ENCODE measurements at regions not wholly inside any gene's neighbourhood (a gene's known extent, or its start where the extent isn't known, plus 50 kb on each side); places are given as distances from the start of the nearest gene placed in this dataset.

DNA sequence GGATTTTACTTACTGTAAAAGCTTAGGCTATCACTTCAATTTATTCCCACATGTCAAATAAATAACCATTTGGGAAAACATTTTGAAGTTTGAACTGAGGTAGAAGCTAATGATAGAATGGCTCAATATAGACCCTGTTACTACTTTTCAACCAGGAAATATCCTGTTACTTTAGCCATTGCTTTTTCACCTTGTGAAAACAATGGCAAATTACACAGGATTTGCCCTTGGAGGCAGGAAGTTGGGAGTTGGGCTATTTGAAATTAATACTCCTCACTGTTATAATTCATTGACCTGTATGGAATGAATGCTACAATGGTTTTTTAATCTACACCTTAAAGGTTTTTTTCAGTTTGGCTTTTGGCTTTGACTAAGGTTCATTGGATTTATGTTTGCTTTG, 98.1 kb upstream of the UBE2E2 start:
- H3K4me1 Mint-ChIP-seq (ENCODE audit: low read depth, unreplicated experiment): no peaks in the 10 kb centered on the region
- no peak for DNase-seq
- Histone ChIP-seq H3K4me3 (ENCODE audit: low read depth, low read length) (no peak overlapping the region), H3K36me3 (ENCODE audit: control insufficient read depth, insufficient read depth, low read length) (no peaks in the 10 kb centered on the region), H3K27me3 (replicated peaks; ENCODE audit: control insufficient read depth, insufficient read depth, low read length) (no peaks in the 10 kb centered on the region), H3K4me1 (peaks cover 3% of the 10 kb centered on the region; the same call in 1 of the 2 replicates), H3K9me3 (no peaks in the 10 kb centered on the region)
- no peaks in the 10 kb centered on the region for H3K27me3 Mint-ChIP-seq (ENCODE audit: insufficient read depth, unreplicated experiment)
- no peak overlapping the region for H3K27ac Mint-ChIP-seq (ENCODE audit: unreplicated experiment)
- TF ChIP-seq, protein P1, sequence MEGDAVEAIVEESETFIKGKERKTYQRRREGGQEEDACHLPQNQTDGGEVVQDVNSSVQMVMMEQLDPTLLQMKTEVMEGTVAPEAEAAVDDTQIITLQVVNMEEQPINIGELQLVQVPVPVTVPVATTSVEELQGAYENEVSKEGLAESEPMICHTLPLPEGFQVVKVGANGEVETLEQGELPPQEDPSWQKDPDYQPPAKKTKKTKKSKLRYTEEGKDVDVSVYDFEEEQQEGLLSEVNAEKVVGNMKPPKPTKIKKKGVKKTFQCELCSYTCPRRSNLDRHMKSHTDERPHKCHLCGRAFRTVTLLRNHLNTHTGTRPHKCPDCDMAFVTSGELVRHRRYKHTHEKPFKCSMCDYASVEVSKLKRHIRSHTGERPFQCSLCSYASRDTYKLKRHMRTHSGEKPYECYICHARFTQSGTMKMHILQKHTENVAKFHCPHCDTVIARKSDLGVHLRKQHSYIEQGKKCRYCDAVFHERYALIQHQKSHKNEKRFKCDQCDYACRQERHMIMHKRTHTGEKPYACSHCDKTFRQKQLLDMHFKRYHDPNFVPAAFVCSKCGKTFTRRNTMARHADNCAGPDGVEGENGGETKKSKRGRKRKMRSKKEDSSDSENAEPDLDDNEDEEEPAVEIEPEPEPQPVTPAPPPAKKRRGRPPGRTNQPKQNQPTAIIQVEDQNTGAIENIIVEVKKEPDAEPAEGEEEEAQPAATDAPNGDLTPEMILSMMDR (IDR thresholded peaks at IDR 0.05; ENCODE audit: insufficient read depth in 1 of 2, low read depth in 1 of 2, low read length in 1 of 2, severe bottlenecking in 1 of 2, unreplicated experiment in 1 of 2): no peak
- BruUV-seq (replicated peaks): no TSS peak
- no peak overlapping the region for H3K4me3 Mint-ChIP-seq (ENCODE audit: unreplicated experiment)
- intact Hi-C loops (cut with micrococcal nuclease; ENCODE audit: unreplicated experiment): no loop called here
- H3K36me3 Mint-ChIP-seq (ENCODE audit: insufficient read depth, unreplicated experiment): no peaks in the 10 kb centered on the region
- H3K9me3 Mint-ChIP-seq (ENCODE audit: unreplicated experiment): no peaks in the 10 kb centered on the region
- CTCF ChIA-PET: no interaction called here
- POLR2A ChIA-PET: no interaction called here

DNA sequence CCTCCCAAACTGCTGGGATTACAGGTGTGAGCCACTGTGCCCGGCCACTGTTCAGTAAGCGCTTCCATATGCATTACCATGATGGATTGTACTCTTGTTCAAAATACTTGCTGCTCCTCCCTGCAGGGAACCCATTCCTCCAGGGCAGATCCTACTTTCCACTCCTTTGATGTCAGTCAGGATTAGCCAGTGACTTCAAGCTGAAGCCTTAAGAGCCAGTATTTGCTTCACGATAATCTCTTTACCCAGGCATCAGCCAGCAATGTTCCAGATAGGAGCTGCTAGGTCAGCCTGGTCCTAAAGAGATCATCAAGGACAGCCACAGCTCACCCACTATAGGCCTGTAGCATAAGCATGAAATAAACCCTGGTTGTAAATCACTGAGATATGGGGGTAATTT, 96.5 kb upstream of the UBE2E2 start:
- TF ChIP-seq, protein P1 (IDR thresholded peaks at IDR 0.05; ENCODE audit: insufficient read depth in 1 of 2, low read depth in 1 of 2, low read length in 1 of 2, severe bottlenecking in 1 of 2, unreplicated experiment in 1 of 2): no peak
- Mint-ChIP-seq H3K9me3 (ENCODE audit: unreplicated experiment) (no peaks in the 10 kb centered on the region), H3K36me3 (ENCODE audit: insufficient read depth, unreplicated experiment) (no peaks in the 10 kb centered on the region), H3K4me3 (ENCODE audit: unreplicated experiment) (no peak overlapping the region), H3K4me1 (ENCODE audit: low read depth, unreplicated experiment) (peaks cover 8% of the 10 kb centered on the region), H3K27ac (ENCODE audit: unreplicated experiment) (no peak overlapping the region), H3K27me3 (ENCODE audit: insufficient read depth, unreplicated experiment) (peaks cover 2% of the 10 kb centered on the region)
- intact Hi-C loops (cut with micrococcal nuclease; ENCODE audit: unreplicated experiment): no loop called here
- Histone ChIP-seq H3K4me3 (ENCODE audit: low read depth, low read length) (no peak overlapping the region), H3K9me3 (no peaks in the 10 kb centered on the region), H3K4me1 (peaks cover 3% of the 10 kb centered on the region; the same call in 1 of the 2 replicates), H3K27me3 (replicated peaks; ENCODE audit: control insufficient read depth, insufficient read depth, low read length) (no peaks in the 10 kb centered on the region), H3K36me3 (ENCODE audit: control insufficient read depth, insufficient read depth, low read length) (no peaks in the 10 kb centered on the region)
- CTCF ChIA-PET: no interaction called here
- DNase-seq: no peak
- no TSS peak for BruUV-seq (replicated peaks)
- POLR2A ChIA-PET: no interaction called here

DNA sequence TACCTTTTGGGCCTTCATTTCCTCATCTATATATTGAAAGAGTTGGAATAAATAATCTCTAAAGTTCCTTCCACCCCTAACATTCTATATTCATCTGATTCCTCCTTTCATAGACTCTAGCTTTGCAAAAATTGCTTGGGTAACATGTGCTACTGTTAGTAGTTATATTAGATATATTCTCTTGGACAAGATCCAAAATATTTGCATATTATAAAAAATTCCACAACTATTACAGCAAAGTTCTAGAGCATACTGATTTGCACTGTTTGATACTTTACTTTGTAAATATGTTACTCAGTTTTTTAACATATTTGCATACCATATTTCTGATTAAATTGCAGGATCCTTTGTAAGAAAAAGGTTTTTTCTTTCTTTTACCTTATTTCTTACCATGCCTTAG, 95.9 kb upstream of the UBE2E2 start:
- no peak for DNase-seq
- peaks cover 2% of the 10 kb centered on the region for H3K27me3 Mint-ChIP-seq (ENCODE audit: insufficient read depth, unreplicated experiment)

More for the DNA sequence above, 95.9 kb upstream of the UBE2E2 start:
- Mint-ChIP-seq H3K4me3 (ENCODE audit: unreplicated experiment) (no peak overlapping the region), H3K27ac (ENCODE audit: unreplicated experiment) (no peak overlapping the region), H3K9me3 (ENCODE audit: unreplicated experiment) (no peaks in the 10 kb centered on the region), H3K4me1 (ENCODE audit: low read depth, unreplicated experiment) (peaks cover 8% of the 10 kb centered on the region), H3K36me3 (ENCODE audit: insufficient read depth, unreplicated experiment) (no peaks in the 10 kb centered on the region)
- Histone ChIP-seq H3K4me3 (ENCODE audit: low read depth, low read length) (no peak overlapping the region), H3K27me3 (replicated peaks; ENCODE audit: control insufficient read depth, insufficient read depth, low read length) (no peaks in the 10 kb centered on the region), H3K9me3 (no peaks in the 10 kb centered on the region), H3K36me3 (ENCODE audit: control insufficient read depth, insufficient read depth, low read length) (no peaks in the 10 kb centered on the region), H3K4me1 (peaks cover 3% of the 10 kb centered on the region; the same call in 1 of the 2 replicates)
- TF ChIP-seq, protein P1 (IDR thresholded peaks at IDR 0.05; ENCODE audit: insufficient read depth in 1 of 2, low read depth in 1 of 2, low read length in 1 of 2, severe bottlenecking in 1 of 2, unreplicated experiment in 1 of 2): no peak
- BruUV-seq (replicated peaks): no TSS peak
- ChIA-PET POLR2A (no interaction called here), CTCF (no interaction called here)
- intact Hi-C loops (cut with micrococcal nuclease; ENCODE audit: unreplicated experiment): no loop called here

Data from Caco-2 (cell line).